Dedifferentiated amniotic fluid mesenchymal stem cell (primary cell): ENCODE measurements at regions not wholly inside any gene's neighbourhood (a gene's known extent, or its start where the extent isn't known, plus 50 kb on each side); places are given as distances from the start of the nearest gene placed in this dataset.
"Not testable (repeated sequence)": the region's sequence is repeated elsewhere in the genome, so short reads cannot be mapped to it uniquely, and the experiment has no call there.

ENCODE experiments used
- DNase-seq: peaks from one replicate; pipeline ENCODE4 v3.0.0-alpha.2; 2016; ENCODE audit errors: extremely low spot score

GRCh38 chr5:30152431-30152830, 1041.1 kb upstream of the CDH6 start:
- no peak for DNase-seq

GRCh38 chr5:30150231-30150630, 1043.3 kb upstream of the CDH6 start:
- DNase-seq = no peak

GRCh38 chr5:30149526-30149925, 1044.0 kb upstream of the CDH6 start:
- no peak for DNase-seq

GRCh38 chr5:30147976-30148375, 1045.5 kb upstream of the CDH6 start:
- DNase-seq = no peak

- DNase-seq = not testable (repeated sequence)
Measured at GRCh38 chr5:30144059-30144458, 1049.4 kb upstream of the CDH6 start.

GRCh38 chr5:30142432-30142831, 1051.1 kb upstream of the CDH6 start:
- DNase-seq = no peak

GRCh38 chr5:30121043-30121442, 1072.4 kb upstream of the CDH6 start:
- DNase-seq = no peak

- no peak for DNase-seq
Measured at GRCh38 chr5:30117135-30117534, 1076.4 kb upstream of the CDH6 start.

GRCh38 chr5:30113542-30113941, 1079.9 kb upstream of the CDH6 start:
- no peak for DNase-seq

GRCh38 chr5:30112867-30113266, 1080.6 kb upstream of the CDH6 start:
- no peak for DNase-seq

GRCh38 chr5:30108051-30108450, 1085.4 kb upstream of the CDH6 start:
- no peak for DNase-seq

- no peak for DNase-seq
Measured at GRCh38 chr5:30106596-30106995, 1086.9 kb upstream of the CDH6 start.

GRCh38 chr5:30104872-30105596, 1088.5 kb upstream of the CDH6 start:
- DNase-seq = no peak

GRCh38 chr5:30103452-30104202, 1089.9 kb upstream of the CDH6 start:
- no peak for DNase-seq

- DNase-seq = no peak
Measured at GRCh38 chr5:30103052-30103451, 1090.4 kb upstream of the CDH6 start.

GRCh38 chr5:30102185-30102584, 1091.3 kb upstream of the CDH6 start:
- no peak for DNase-seq

GRCh38 chr5:30100929-30101328, 1092.6 kb upstream of the CDH6 start:
- DNase-seq = no peak

- DNase-seq = no peak
Measured at GRCh38 chr5:30100148-30100713, 1093.3 kb upstream of the CDH6 start.

- DNase-seq = no peak
Measured at GRCh38 chr5:30099634-30100033, 1093.9 kb upstream of the CDH6 start.

- no peak for DNase-seq
Measured at GRCh38 chr5:30098940-30099339, 1094.5 kb upstream of the CDH6 start.

- DNase-seq = no peak
Measured at GRCh38 chr5:30092548-30092947, 1100.9 kb upstream of the CDH6 start.

GRCh38 chr5:30069441-30070263, 1123.8 kb upstream of the CDH6 start:
- no peak for DNase-seq
